Activated CD4-positive, alpha-beta T cell treated with anti-CD3 and anti-CD28 coated beads, Interleukin-2, Interleukin-4, amounts not matched to agents 100 ng/mL and 50 ng/mL, durations not matched to agents 16 hours and 8 hours (primary cell): ENCODE measurements at regions not wholly inside any gene's neighbourhood (a gene's known extent, or its start where the extent isn't known, plus 50 kb on each side); places are given as distances from the start of the nearest gene placed in this dataset.

Experiments used
- DNase-seq: peaks from one replicate; pipeline ENCODE4 v3.0.0-alpha.2; 2020; ENCODE audit warnings: low spot score

- DNase-seq, result no peak
These were observed 571.5 kb upstream of the CDH5 start for GRCh38 chr16:65794973-65795372.

- no peak for DNase-seq
These were observed 572.7 kb upstream of the CDH5 start for GRCh38 chr16:65793781-65794180.

- DNase-seq, result no peak
These were observed 575.7 kb upstream of the CDH5 start for GRCh38 chr16:65790768-65791167.

GRCh38 chr16:65789161-65789945 is 577.1 kb upstream of the CDH5 start:
- no peak for DNase-seq

GRCh38 chr16:65788434-65789140 is 577.9 kb upstream of the CDH5 start:
- no peak for DNase-seq

- DNase-seq, result no peak
These were observed 578.6 kb upstream of the CDH5 start for GRCh38 chr16:65787921-65788320.

- DNase-seq, result no peak
These were observed 579.6 kb upstream of the CDH5 start for GRCh38 chr16:65786916-65787315.

GRCh38 chr16:65783709-65784474 is 582.6 kb upstream of the CDH5 start:
- no peak for DNase-seq

GRCh38 chr16:65782611-65783600 is 583.6 kb upstream of the CDH5 start:
- no peak for DNase-seq

GRCh38 chr16:65781855-65782254 is 584.6 kb upstream of the CDH5 start:
- DNase-seq, result no peak

- no peak for DNase-seq
These were observed 585.1 kb upstream of the CDH5 start for GRCh38 chr16:65781363-65781762.

- no peak for DNase-seq
These were observed 587.3 kb upstream of the CDH5 start for GRCh38 chr16:65779201-65779600.

GRCh38 chr16:65776639-65777183 is 589.8 kb upstream of the CDH5 start:
- DNase-seq, result no peak

GRCh38 chr16:65775829-65776228 is 590.7 kb upstream of the CDH5 start:
- DNase-seq, result no peak

GRCh38 chr16:65774350-65774749 is 592.1 kb upstream of the CDH5 start:
- no peak for DNase-seq

GRCh38 chr16:65773301-65773874 is 593.1 kb upstream of the CDH5 start:
- DNase-seq, result no peak

GRCh38 chr16:65772134-65772732 is 594.3 kb upstream of the CDH5 start:
- no peak for DNase-seq

GRCh38 chr16:65771707-65772106 is 594.8 kb upstream of the CDH5 start:
- no peak for DNase-seq

- DNase-seq, result no peak
These were observed 595.7 kb upstream of the CDH5 start for GRCh38 chr16:65770752-65771151.

- DNase-seq, result no peak
These were observed 596.6 kb upstream of the CDH5 start for GRCh38 chr16:65769776-65770438.
